Neural crest cell (in vitro differentiated cells): ENCODE measurements at regions not wholly inside any gene's neighbourhood (a gene's known extent, or its start where the extent isn't known, plus 50 kb on each side); places are given as distances from the start of the nearest gene placed in this dataset.
"Not testable (repeated sequence)": the region's sequence is repeated elsewhere in the genome, so short reads cannot be mapped to it uniquely, and the experiment has no call there.

Experiments used
- DNase-seq: peaks from one replicate; pipeline ENCODE4 v3.0.0; 2021; ENCODE audit warnings: low read depth, mixed read lengths, low spot score
- H3K27ac Mint-ChIP-seq: one replicate; pipeline ENCODE4 v1.8.0; 2021; ENCODE audit warnings: mild to moderate bottlenecking, mixed read lengths; ENCODE audit not compliant: unreplicated experiment
- H3K27me3 Mint-ChIP-seq: 2 replicates; pipeline ENCODE4 v1.8.0; 2021; ENCODE audit warnings: low read depth, mild to moderate bottlenecking, mixed read lengths
- H3K36me3 Mint-ChIP-seq: 2 replicates; pipeline ENCODE4 v1.8.0; 2021; ENCODE audit warnings: low read depth, mild to moderate bottlenecking, mixed read lengths
- H3K4me1 Mint-ChIP-seq: 2 replicates; pipeline ENCODE4 v1.8.0; 2021; ENCODE audit warnings: mixed read lengths
- H3K4me3 Mint-ChIP-seq: one replicate; pipeline ENCODE4 v1.8.0; 2021; ENCODE audit warnings: mild to moderate bottlenecking, mixed read lengths
- H3K9me3 Mint-ChIP-seq: 2 replicates; pipeline ENCODE4 v1.8.0; 2021; ENCODE audit warnings: mixed read lengths
- CTCF ChIP-seq: fragments of 200-600 bp; sonication (generic); conservative IDR thresholded peaks from 2 replicates; pipeline ENCODE4 v1.5.0; 2021; ENCODE audit warnings: antibody characterized with exemption, mild to moderate bottlenecking

GRCh38 chr15:85281293-85281882, 99.0 kb upstream of the AKAP13 start:
- Mint-ChIP-seq H3K36me3 (no peaks in the 10 kb centered on the region), H3K4me3 (no peak overlapping the region), H3K9me3 (no peaks in the 10 kb centered on the region), H3K27ac (no peak overlapping the region), H3K27me3 (no peaks in the 10 kb centered on the region), H3K4me1 (no peaks in the 10 kb centered on the region)
- no peak for TF ChIP-seq CTCF
- no peak for DNase-seq

- no peaks in the 10 kb centered on the region for H3K4me1 Mint-ChIP-seq
- H3K36me3 Mint-ChIP-seq = no peaks in the 10 kb centered on the region
- TF ChIP-seq CTCF = no peak
- H3K4me3 Mint-ChIP-seq = no peak overlapping the region
- no peaks in the 10 kb centered on the region for H3K27me3 Mint-ChIP-seq
- H3K9me3 Mint-ChIP-seq = no peaks in the 10 kb centered on the region
- DNase-seq = no peak
- no peak overlapping the region for H3K27ac Mint-ChIP-seq
Measured at GRCh38 chr15:85282504-85283115, 97.8 kb upstream of the AKAP13 start.

- not testable (repeated sequence) for H3K36me3 Mint-ChIP-seq, H3K4me1 Mint-ChIP-seq, H3K27me3 Mint-ChIP-seq, H3K9me3 Mint-ChIP-seq, H3K27ac Mint-ChIP-seq, H3K4me3 Mint-ChIP-seq, DNase-seq
Measured at GRCh38 chr15:85283815-85284214, 96.6 kb upstream of the AKAP13 start.

- no peak for TF ChIP-seq CTCF
- H3K27ac Mint-ChIP-seq = no peak overlapping the region
- H3K4me1 Mint-ChIP-seq = no peaks in the 10 kb centered on the region
- peaks cover 4% of the 10 kb centered on the region for H3K27me3 Mint-ChIP-seq
- DNase-seq = no peak
- no peak overlapping the region for H3K4me3 Mint-ChIP-seq
- no peaks in the 10 kb centered on the region for H3K36me3 Mint-ChIP-seq
- no peaks in the 10 kb centered on the region for H3K9me3 Mint-ChIP-seq
Measured at GRCh38 chr15:85284497-85284896, 95.9 kb upstream of the AKAP13 start.

GRCh38 chr15:85289677-85290365, 90.6 kb upstream of the AKAP13 start:
- peak; percentile 43 for TF ChIP-seq CTCF
- Mint-ChIP-seq H3K27ac (no peak overlapping the region), H3K36me3 (no peaks in the 10 kb centered on the region), H3K27me3 (peaks cover 13% of the 10 kb centered on the region), H3K4me1 (no peaks in the 10 kb centered on the region), H3K4me3 (no peak overlapping the region), H3K9me3 (no peaks in the 10 kb centered on the region)
- no peak for DNase-seq

- not testable (repeated sequence) for H3K36me3 Mint-ChIP-seq
Measured at GRCh38 chr15:85292583-85292982, 87.8 kb upstream of the AKAP13 start.

More at GRCh38 chr15:85292583-85292982, 87.8 kb upstream of the AKAP13 start:
- H3K27ac Mint-ChIP-seq, DNase-seq, H3K9me3 Mint-ChIP-seq, H3K4me3 Mint-ChIP-seq: not testable (repeated sequence)
- peaks cover 14% of the 10 kb centered on the region for H3K4me1 Mint-ChIP-seq
- H3K27me3 Mint-ChIP-seq = peaks cover 13% of the 10 kb centered on the region
